HepG2 (cell line): ENCODE measurements at regions not wholly inside any gene's neighbourhood (a gene's known extent, or its start where the extent isn't known, plus 50 kb on each side); places are given as distances from the start of the nearest gene placed in this dataset.

ENCODE experiments used
- ETV5 ChIP-seq: IDR thresholded peaks from 2 replicates; pipeline ENCODE4 v1.6.1; 2018; ENCODE audit warnings: missing biosample characterization, missing genetic modification reagents, inconsistent platforms, borderline replicate concordance
- FOXA1 ChIP-seq, 2 experiments: fragments of 450-650 bp in 1 of 2; sonication (generic) in 1 of 2; formaldehyde crosslinking in 1 of 2; IDR thresholded peaks; 2 replicates each; pipeline versions ENCODE4 v1.4.0 to v1.6.1; 2016 to 2020; ENCODE audit warnings: missing genetic modification reagents in 1 of 2
- HOXA3 ChIP-seq: sonication (generic); formaldehyde crosslinking; IDR thresholded peaks from 2 replicates; pipeline ENCODE4 v1.5.0; 2020; ENCODE audit warnings: missing genetic modification reagents
- NRL ChIP-seq: sonication (generic); formaldehyde crosslinking; IDR thresholded peaks from 2 replicates; pipeline ENCODE4 v1.5.0; 2020; ENCODE audit warnings: missing genetic modification reagents, mild to moderate bottlenecking, moderate library complexity, borderline replicate concordance
- REST ChIP-seq, 2 experiments: IDR thresholded peaks; 2 replicates each; pipeline ENCODE4 v1.6.1; 2011 to 2012; ENCODE audit warnings: low read length in 2 of 2, borderline replicate concordance in 1 of 2, low read depth in 1 of 2, mild to moderate bottlenecking in 1 of 2, moderate library complexity in 1 of 2
- ZNF136 ChIP-seq: sonication (generic); formaldehyde crosslinking; IDR thresholded peaks from 2 replicates; pipeline ENCODE4 v1.8.1; 2022; ENCODE audit warnings: low read depth, mild to moderate bottlenecking, moderate library complexity, missing genetic modification reagents
- ZNF232 ChIP-seq: sonication (generic); formaldehyde crosslinking; IDR thresholded peaks from 2 replicates; pipeline ENCODE4 v1.4.0; 2020; ENCODE audit warnings: missing genetic modification reagents, borderline replicate concordance

GRCh38 chr13:22793598-22794134 lies 387.1 kb upstream of the SGCG start (continued):
- no peak for TF ChIP-seq FOXA1 (IDR thresholded peaks at IDR 0.05)
- peak; percentile 73 for TF ChIP-seq FOXA1 (CRISPR knock-in tag; IDR thresholded peaks at IDR 0.05)
- peak; percentile 60; the same call in 1 of the 2 replicates for TF ChIP-seq ETV5 (CRISPR knock-in tag)
- no peak for TF ChIP-seq REST (IDR thresholded peaks at IDR 0.05; ENCODE audit: borderline replicate concordance in 1 of 2, low read depth in 1 of 2, low read length in 2 of 2)
- no peak for TF ChIP-seq ZNF136 (CRISPR knock-in tag)
- TF ChIP-seq HOXA3 (CRISPR knock-in tag): 0 out of 2 replicates have a peak, but pooled peaks have one; percentile 12
- no peak for TF ChIP-seq ZNF232
- TF ChIP-seq NRL (CRISPR knock-in tag): no peak
